ENCODE measurements at regions not wholly inside any gene's neighbourhood (a gene's known extent, or its start where the extent isn't known, plus 50 kb on each side); places are given as distances from the start of the nearest gene placed in this dataset.

DNA sequence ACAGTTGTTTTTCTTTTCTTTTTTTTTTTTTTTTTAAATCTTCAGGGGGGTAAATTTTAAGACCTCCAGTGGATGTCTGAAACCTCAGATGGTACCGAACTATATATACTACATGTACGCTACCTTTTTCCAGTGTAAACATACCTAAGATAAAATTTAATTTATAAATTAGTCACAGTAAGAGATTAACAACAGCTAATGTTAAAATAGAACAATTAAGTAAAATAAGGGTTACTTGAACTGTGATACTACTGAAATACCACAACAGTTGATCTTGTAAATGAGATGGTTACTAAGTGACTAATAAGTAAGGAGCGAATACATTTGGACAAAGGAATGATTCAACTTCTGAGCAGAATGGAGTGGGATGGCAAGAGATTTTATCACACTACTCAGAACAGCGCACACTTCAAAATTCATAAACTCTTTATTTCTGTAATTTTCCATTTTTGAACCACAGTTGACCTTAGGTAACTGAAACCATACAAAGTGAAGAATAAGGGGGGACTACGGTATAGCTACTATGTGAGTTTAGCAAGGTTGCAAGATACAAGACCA lies 80.5 kb upstream of the PCED1B start:
- DNase-seq: no peak
- intact Hi-C loops (cut with DNase I, micrococcal nuclease): no loop called here
- CTCF ChIA-PET: interaction anchor here (0.7 to 1.3 kb wide), 5 partner anchors 15 to 543 kb away, joined by 3 to 4 read pairs (median 3); no protein-coding TSS in a partner anchor
- no peaks in the 10 kb centered on the region for H3K4me1 Mint-ChIP-seq
- H3K27me3 Mint-ChIP-seq: peaks cover 4% of the 10 kb centered on the region
- H3K27ac Mint-ChIP-seq: no peak overlapping the region
- H3K4me3 Mint-ChIP-seq: no peak overlapping the region
- no peak for ATAC-seq
- POLR2A ChIA-PET: no interaction called here
- H3K36me3 Mint-ChIP-seq (ENCODE audit: low read depth): no peaks in the 10 kb centered on the region
- H3K9me3 Mint-ChIP-seq (ENCODE audit: low read depth): no peaks in the 10 kb centered on the region

DNA sequence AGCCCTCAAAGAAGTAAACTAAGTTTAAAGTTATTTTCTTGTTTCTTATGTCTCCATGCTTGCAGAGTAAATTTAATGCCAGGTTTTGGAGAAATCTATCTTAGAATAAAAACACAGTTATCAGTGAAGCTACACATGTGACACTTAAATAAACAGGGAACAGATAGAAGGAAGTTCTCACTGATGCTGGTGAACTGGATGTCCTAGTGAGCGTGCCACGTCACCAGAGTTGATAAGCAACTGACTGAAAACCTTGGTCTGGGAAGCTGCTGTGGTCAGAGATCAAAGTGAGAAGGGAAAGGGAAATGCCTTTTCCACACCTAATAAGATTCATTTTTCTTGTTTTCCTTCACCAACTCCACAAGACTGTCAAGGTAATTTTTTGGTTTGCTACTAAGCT lies 74.8 kb upstream of the PCED1B start:
- DNase-seq: no peak
- Mint-ChIP-seq H3K27me3 (peaks cover 30% of the 10 kb centered on the region), H3K4me3 (no peak overlapping the region), H3K27ac (no peak overlapping the region), H3K36me3 (ENCODE audit: low read depth) (no peaks in the 10 kb centered on the region), H3K9me3 (ENCODE audit: low read depth) (no peaks in the 10 kb centered on the region), H3K4me1 (peaks cover 5% of the 10 kb centered on the region)
- POLR2A ChIA-PET: no interaction called here
- CTCF ChIA-PET: interaction anchor here (0.7 to 1.4 kb wide), 3 partner anchors 21 to 578 kb away, joined by 3 to 5 read pairs (median 4); no protein-coding TSS in a partner anchor
- ATAC-seq: no peak
- intact Hi-C loops (cut with DNase I, micrococcal nuclease): no loop called here

DNA sequence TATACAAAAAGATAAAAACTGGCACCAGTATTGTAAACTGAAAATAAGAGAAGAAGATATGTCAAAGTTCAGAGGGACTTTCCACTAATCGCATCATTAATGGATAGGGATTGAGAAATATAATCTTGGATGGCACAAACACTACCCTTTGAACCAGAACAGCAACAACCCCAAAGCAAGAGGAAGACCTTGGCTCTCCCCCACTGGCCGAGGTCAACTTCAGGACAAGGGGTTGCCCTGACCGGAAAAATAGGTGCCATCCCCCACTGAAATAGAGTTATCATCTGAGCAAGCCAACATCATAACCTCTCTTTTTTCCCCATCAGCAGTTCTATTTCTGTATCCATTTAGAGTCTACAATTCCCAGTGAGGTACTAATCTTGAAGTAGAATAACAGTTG lies 72.4 kb upstream of the PCED1B start:
- no peaks in the 10 kb centered on the region for H3K36me3 Mint-ChIP-seq (ENCODE audit: low read depth)
- no peaks in the 10 kb centered on the region for H3K9me3 Mint-ChIP-seq (ENCODE audit: low read depth)
- intact Hi-C loops (cut with DNase I, micrococcal nuclease): no loop called here
- H3K4me3 Mint-ChIP-seq: no peak overlapping the region
- no peak for ATAC-seq
- H3K4me1 Mint-ChIP-seq: peaks cover 5% of the 10 kb centered on the region
- POLR2A ChIA-PET: no interaction called here
- no peak overlapping the region for H3K27ac Mint-ChIP-seq
- no peak for DNase-seq
- peaks cover 33% of the 10 kb centered on the region for H3K27me3 Mint-ChIP-seq
- CTCF ChIA-PET: interaction anchor here (0.6 to 1.4 kb wide), 3 partner anchors 13 to 51 kb away, joined by 3 to 4 read pairs (median 3); no protein-coding TSS in a partner anchor

DNA sequence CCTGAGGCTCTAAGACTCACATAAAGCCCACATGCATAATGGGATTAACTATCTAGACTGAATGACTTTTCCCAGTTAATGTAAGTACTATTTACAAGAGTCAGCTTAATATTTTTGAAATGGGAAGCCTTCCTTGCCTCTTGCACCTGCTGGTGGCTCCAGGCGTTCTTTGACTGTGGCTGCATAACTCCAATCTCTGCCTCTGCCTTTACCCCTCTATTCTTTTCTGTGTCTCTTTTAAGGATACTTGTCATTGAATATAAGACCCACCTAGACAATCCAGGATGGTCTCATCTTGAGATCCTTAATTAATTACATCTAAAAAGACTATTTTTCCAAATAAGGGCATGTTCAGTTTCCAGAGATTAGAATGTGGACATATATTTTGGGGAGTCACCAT lies 66.9 kb upstream of the PCED1B start:
- Mint-ChIP-seq H3K27me3 (peaks cover 21% of the 10 kb centered on the region), H3K36me3 (ENCODE audit: low read depth) (no peaks in the 10 kb centered on the region), H3K9me3 (ENCODE audit: low read depth) (no peaks in the 10 kb centered on the region), H3K4me1 (no peaks in the 10 kb centered on the region), H3K27ac (no peak overlapping the region), H3K4me3 (no peak overlapping the region)
- ChIA-PET CTCF (no interaction called here), POLR2A (no interaction called here)
- ATAC-seq (no peak), DNase-seq (no peak)
- intact Hi-C loops (cut with DNase I, micrococcal nuclease): no loop called here

DNA sequence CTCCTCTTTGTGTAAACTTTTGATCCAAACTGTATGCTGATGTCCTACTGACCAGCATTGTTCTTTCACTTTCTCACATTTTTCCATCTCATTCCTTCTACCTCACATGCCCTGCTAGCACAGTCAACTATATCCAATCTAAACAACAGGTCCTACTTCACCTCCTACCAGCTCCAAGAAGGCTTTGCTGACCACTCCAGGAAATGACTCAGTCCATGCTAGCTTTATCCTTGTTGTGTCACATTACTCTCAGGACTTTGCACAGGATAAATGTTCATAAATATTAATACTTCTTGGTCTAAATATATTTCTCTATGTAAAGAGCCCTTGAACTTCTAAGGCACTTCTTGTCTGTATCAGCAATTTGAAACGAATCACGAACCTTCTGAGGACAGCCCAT lies 64.9 kb upstream of the PCED1B start:
- Mint-ChIP-seq H3K27me3 (peaks cover 12% of the 10 kb centered on the region), H3K9me3 (ENCODE audit: low read depth) (no peaks in the 10 kb centered on the region), H3K36me3 (ENCODE audit: low read depth) (no peaks in the 10 kb centered on the region), H3K27ac (no peak overlapping the region), H3K4me1 (no peaks in the 10 kb centered on the region), H3K4me3 (no peak overlapping the region)
- ChIA-PET POLR2A (no interaction called here), CTCF (interaction anchor here (0.7 to 1.2 kb wide), 2 partner anchors 56 to 59 kb away, joined by 3 read pairs; no protein-coding TSS in a partner anchor)
- DNase-seq: no peak
- intact Hi-C loops (cut with DNase I, micrococcal nuclease): no loop called here
- ATAC-seq: no peak

DNA sequence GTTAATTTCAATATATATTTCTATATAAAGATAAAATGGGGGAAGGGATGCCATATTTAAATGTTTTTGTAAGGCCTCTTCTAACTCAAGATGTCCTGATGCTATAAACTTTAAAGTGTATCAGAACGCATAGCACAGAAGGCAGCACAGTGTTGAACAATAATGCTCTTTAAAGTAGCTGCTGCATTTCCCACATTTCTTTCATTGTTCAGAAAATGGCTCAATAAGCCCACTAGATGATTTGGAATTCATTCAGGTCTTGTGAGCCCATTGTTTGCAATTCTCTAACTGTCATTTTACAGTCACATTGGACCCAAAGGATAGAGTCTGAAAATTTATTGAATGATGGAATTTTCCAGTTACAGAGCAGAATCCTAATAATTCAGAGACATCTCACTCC lies 64.0 kb upstream of the PCED1B start:
- H3K27ac Mint-ChIP-seq: no peak overlapping the region
- no peaks in the 10 kb centered on the region for H3K9me3 Mint-ChIP-seq (ENCODE audit: low read depth)
- no peak for DNase-seq
- H3K4me3 Mint-ChIP-seq: no peak overlapping the region
- H3K27me3 Mint-ChIP-seq: peaks cover 10% of the 10 kb centered on the region
- H3K36me3 Mint-ChIP-seq (ENCODE audit: low read depth): no peaks in the 10 kb centered on the region
- ChIA-PET POLR2A (no interaction called here), CTCF (no interaction called here)
- intact Hi-C loops (cut with DNase I, micrococcal nuclease): no loop called here
- H3K4me1 Mint-ChIP-seq: no peaks in the 10 kb centered on the region
- ATAC-seq: no peak

DNA sequence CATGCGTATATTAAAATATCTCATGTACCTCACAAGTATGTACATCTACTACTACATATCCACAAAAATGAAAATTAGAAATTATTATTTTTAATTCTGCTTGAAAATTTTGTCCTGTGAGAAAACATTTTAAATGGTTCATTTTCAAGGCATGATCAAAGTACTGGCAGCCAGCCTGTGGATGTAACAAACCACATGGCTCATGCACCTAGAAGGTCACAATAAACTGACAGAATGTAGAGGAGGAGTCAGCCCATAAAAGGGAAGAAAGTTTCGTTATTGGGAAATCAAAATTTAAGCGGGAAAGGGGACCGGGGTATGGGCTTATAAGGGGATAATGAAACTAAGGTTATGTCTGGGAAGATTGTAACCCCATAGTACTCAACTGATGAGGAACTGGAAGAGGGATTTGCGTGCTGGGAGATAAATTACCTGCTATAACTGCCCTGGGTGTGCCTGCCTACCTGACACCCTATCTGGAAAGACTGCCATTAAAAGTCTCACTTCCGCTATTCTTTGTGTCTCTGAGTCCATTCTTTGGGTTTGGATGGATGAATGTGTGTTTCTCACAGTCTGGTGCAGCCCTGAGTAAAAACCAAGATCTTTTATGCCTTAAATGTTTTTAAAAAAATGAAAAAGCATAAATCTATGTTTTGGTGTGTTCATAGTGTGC lies 62.2 kb upstream of the PCED1B start:
- Mint-ChIP-seq H3K9me3 (ENCODE audit: low read depth) (no peaks in the 10 kb centered on the region), H3K27me3 (peaks cover 6% of the 10 kb centered on the region), H3K36me3 (ENCODE audit: low read depth) (no peaks in the 10 kb centered on the region), H3K4me1 (no peaks in the 10 kb centered on the region), H3K27ac (no peak overlapping the region), H3K4me3 (no peak overlapping the region)
- ATAC-seq: no peak
- DNase-seq: no peak
- CTCF ChIA-PET: no interaction called here
- intact Hi-C loops (cut with DNase I, micrococcal nuclease): no loop called here
- POLR2A ChIA-PET: no interaction called here

DNA sequence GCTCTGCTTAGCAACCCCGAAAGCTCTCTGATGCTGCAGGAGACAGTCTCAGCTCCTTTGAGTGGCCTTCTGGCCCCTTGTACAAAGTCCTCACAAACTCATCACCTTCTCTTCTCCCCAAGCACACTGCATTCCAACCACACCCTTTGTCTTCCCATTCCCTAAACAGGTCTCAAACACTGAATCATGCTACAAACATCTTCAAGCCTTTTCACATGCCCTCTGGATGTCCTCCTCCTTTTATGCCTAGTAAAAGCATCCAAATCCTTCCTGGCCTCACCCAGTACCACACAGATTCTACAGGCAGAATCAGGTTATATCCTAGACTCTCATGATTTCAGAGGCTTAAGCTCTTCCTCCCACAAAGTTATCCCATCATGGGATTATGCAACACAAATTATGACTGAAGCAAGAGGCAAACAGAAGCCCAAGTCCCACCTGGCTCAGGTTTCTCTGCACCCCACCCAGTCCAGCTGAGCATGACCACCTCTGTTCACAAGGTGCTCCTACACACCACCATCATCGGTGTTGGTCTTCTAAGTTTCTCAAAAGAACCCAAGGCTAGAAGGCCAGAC lies 61.4 kb upstream of the PCED1B start:
- ATAC-seq (no peak), DNase-seq (no peak)
- no peak overlapping the region for H3K27ac Mint-ChIP-seq
- H3K4me1 Mint-ChIP-seq: peaks cover 3% of the 10 kb centered on the region
- no peaks in the 10 kb centered on the region for H3K36me3 Mint-ChIP-seq (ENCODE audit: low read depth)
- no peak overlapping the region for H3K4me3 Mint-ChIP-seq
- POLR2A ChIA-PET: no interaction called here
- intact Hi-C loops (cut with DNase I, micrococcal nuclease): no loop called here
- peaks cover 6% of the 10 kb centered on the region for H3K27me3 Mint-ChIP-seq
- no peaks in the 10 kb centered on the region for H3K9me3 Mint-ChIP-seq (ENCODE audit: low read depth)
- CTCF ChIA-PET: no interaction called here

DNA sequence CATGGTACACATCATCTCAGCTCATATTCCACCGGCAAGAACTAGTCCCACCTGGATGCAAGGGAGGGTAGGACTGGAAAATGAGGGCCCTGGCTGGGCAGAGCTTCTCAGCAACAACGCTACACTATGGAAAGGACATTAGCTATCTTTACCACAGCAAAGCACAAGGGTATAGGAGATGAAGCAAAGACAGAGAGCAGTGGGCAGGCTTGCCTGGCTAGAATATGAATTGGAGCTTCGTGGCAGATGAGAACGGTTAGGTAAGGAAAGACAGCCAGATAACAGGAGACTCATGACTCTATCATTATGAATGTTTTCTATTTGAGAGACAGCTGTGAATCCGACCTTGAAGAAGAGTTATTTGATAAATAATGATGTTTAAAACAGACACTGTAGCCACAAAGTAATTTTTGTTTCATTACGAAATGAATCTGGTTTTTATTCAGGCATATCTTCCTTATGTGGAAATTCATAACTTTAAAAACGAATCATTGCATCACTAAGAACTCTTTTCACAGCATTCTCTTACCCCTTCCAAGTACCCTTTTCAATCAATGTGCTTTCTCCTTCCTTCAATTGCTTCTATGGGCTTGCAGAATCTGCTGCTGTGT lies 59.1 kb upstream of the PCED1B start:
- ChIA-PET POLR2A (no interaction called here), CTCF (interaction anchor here (0.6 to 3.3 kb wide), 19 partner anchors 8 to 948 kb away, joined by 3 to 21 read pairs (median 3); no protein-coding TSS in a partner anchor)
- peaks cover 3% of the 10 kb centered on the region for H3K4me1 Mint-ChIP-seq
- no peak overlapping the region for H3K27ac Mint-ChIP-seq
- DNase-seq (no peak), ATAC-seq (no peak)
- H3K36me3 Mint-ChIP-seq (ENCODE audit: low read depth): no peaks in the 10 kb centered on the region
- H3K27me3 Mint-ChIP-seq: peaks cover 4% of the 10 kb centered on the region
- no peak overlapping the region for H3K4me3 Mint-ChIP-seq
- no peaks in the 10 kb centered on the region for H3K9me3 Mint-ChIP-seq (ENCODE audit: low read depth)
- intact Hi-C loops (cut with DNase I, micrococcal nuclease): loop anchor here in 1 of 2 experiments (5.0 kb wide), 2 partner anchors 893 to 948 kb away; no protein-coding TSS in a partner anchor

DNA sequence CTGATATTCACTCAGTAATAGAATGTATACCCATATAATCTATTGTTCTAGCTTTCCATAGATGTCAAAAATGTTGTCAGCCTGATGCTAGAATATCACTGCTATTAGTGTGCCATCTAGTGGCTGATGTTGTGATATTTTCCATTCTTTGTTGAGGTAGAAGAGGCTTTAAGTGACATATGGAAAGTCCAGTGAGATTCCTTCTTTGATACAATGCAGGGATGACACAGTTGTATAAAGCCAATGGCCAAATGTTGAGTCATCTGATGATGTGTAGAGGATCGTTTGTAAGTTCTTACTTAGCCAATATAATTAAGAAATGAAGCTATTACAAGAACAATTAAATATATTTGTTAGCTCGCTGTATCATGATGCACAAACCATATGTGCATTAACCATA lies 58.1 kb upstream of the PCED1B start:
- no peaks in the 10 kb centered on the region for H3K9me3 Mint-ChIP-seq (ENCODE audit: low read depth)
- ChIA-PET CTCF (interaction anchor here (0.6 to 3.3 kb wide), 21 partner anchors 10 to 949 kb away, joined by 3 to 21 read pairs (median 4); no protein-coding TSS in a partner anchor), POLR2A (no interaction called here)
- intact Hi-C loops (cut with DNase I, micrococcal nuclease): loop anchor here (1.0 to 5.0 kb wide), 6 partner anchors 346 to 949 kb away; no protein-coding TSS in a partner anchor
- ATAC-seq (peak; percentile 75), DNase-seq (no peak)
- peaks cover 3% of the 10 kb centered on the region for H3K4me1 Mint-ChIP-seq
- no peak overlapping the region for H3K4me3 Mint-ChIP-seq
- no peak overlapping the region for H3K27ac Mint-ChIP-seq
- H3K36me3 Mint-ChIP-seq (ENCODE audit: low read depth): no peaks in the 10 kb centered on the region
- peaks cover 7% of the 10 kb centered on the region for H3K27me3 Mint-ChIP-seq

DNA sequence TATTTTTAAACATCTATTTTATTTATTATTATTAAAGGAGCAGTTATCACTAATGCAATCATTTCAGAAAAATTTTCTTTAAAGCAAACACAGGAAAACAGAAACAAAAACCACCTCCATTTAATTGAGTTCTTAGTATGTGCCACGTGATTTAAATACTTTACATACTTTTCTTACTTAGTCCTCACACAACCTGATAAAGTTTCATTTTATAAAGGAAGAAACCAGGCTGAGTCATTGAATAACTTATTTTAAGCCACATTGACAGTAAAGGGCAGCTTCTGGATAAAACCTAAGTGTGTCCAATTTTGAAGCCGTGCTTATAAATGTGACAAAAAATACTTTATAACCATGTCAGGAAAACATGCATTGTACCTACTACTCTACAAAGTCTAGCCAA lies 57.1 kb upstream of the PCED1B start:
- CTCF ChIA-PET: interaction anchor here (1.0 to 3.3 kb wide), 14 partner anchors 10 to 950 kb away, joined by 3 to 21 read pairs (median 4); no protein-coding TSS in a partner anchor
- no peaks in the 10 kb centered on the region for H3K36me3 Mint-ChIP-seq (ENCODE audit: low read depth)
- ATAC-seq (no peak), DNase-seq (no peak)
- no peak overlapping the region for H3K27ac Mint-ChIP-seq
- peaks cover 3% of the 10 kb centered on the region for H3K27me3 Mint-ChIP-seq
- H3K9me3 Mint-ChIP-seq (ENCODE audit: low read depth): no peaks in the 10 kb centered on the region
- no peak overlapping the region for H3K4me3 Mint-ChIP-seq
- POLR2A ChIA-PET: no interaction called here
- H3K4me1 Mint-ChIP-seq: peaks cover 3% of the 10 kb centered on the region
- intact Hi-C loops (cut with DNase I, micrococcal nuclease): loop anchor here in 1 of 2 experiments (5.0 kb wide), 2 partner anchors 895 to 950 kb away; no protein-coding TSS in a partner anchor
